Esophagus muscularis mucosa (tissue), 4 donors: ENCODE measurements at regions not wholly inside any gene's neighbourhood (a gene's known extent, or its start where the extent isn't known, plus 50 kb on each side); places are given as distances from the start of the nearest gene placed in this dataset.

Experiments
- DNase-seq: peaks from one replicate; pipeline ENCODE4 v3.0.0-alpha.2; 2017; ENCODE audit errors: extremely low spot score
- H3K27ac ChIP-seq, 4 donors: fragments of 200-600 bp; sonication (generic); replicated peaks in 1 of 4; 1 replicate in 3 of 4; 2 replicates in 1 of 4; pipeline ENCODE4 v1.5.1; 2016 to 2019; ENCODE audit warnings: mild to moderate bottlenecking in 1 of 4
- H3K27me3 ChIP-seq, 4 donors: fragments of 200-600 bp; sonication (generic); one replicate each; pipeline versions ENCODE4 v1.5.1 to v1.6.0; 2016 to 2019
- H3K36me3 ChIP-seq, 4 donors: fragments of 200-600 bp; sonication (generic); one replicate each; pipeline ENCODE4 v1.5.1; 2016 to 2019
- H3K4me1 ChIP-seq, 4 donors: fragments of 200-600 bp; sonication (generic); one replicate each; pipeline ENCODE4 v1.5.1; 2016 to 2019
- H3K4me3 ChIP-seq, 4 donors: fragments of 200-600 bp; sonication (generic); 1 replicate in 2 of 4; 2 replicates in 2 of 4; pipeline ENCODE4 v1.5.1; 2016 to 2019; ENCODE audit warnings: mild to moderate bottlenecking in 4 of 4, moderate library complexity in 1 of 4
- H3K9me3 ChIP-seq, 4 donors: fragments of 200-600 bp; sonication (generic); 1 replicate in 3 of 4; 2 replicates in 1 of 4; pipeline ENCODE4 v1.5.1; 2016 to 2019
- EP300 ChIP-seq: sonication (generic); formaldehyde crosslinking; IDR thresholded peaks from one replicate; pipeline ENCODE4 v1.6.1; 2017; ENCODE audit warnings: antibody characterized with exemption
- POLR2A ChIP-seq: fragments of 450-650 bp; IDR thresholded peaks from one replicate; pipeline ENCODE4 v1.6.1; 2017; ENCODE audit warnings: antibody characterized with exemption, moderate library complexity, mild to moderate bottlenecking, low read depth
- POLR2AphosphoS5 ChIP-seq, 2 donors: sonication (generic); formaldehyde crosslinking; IDR thresholded peaks; one replicate each; pipeline ENCODE4 v1.6.1; 2017; ENCODE audit warnings: antibody characterized with exemption in 2 of 2
- WGBS: methylation state at CpG from one replicate; pipeline ENCODE4 v1.1.5; 2018; 5-methylcytosine and 5-hydroxymethylcytosine counted together
- intact Hi-C: fragments of 100-400 bp; cut with DNase I; formaldehyde crosslinking; loops from one replicate; pipeline ENCODE4 v1.15.1; 2023
- TF ChIP-seq, protein P1 (sequence below), 3 experiments: fragments of 200-600 bp in 2 of 3; fragments of 450-650 bp in 1 of 3; sonication (generic) in 2 of 3; IDR thresholded peaks; one replicate each; pipeline ENCODE4 v1.5.1; 2017 to 2019; ENCODE audit warnings: antibody characterized with exemption in 3 of 3, mild to moderate bottlenecking in 2 of 3, moderate library complexity in 1 of 3

DNA sequence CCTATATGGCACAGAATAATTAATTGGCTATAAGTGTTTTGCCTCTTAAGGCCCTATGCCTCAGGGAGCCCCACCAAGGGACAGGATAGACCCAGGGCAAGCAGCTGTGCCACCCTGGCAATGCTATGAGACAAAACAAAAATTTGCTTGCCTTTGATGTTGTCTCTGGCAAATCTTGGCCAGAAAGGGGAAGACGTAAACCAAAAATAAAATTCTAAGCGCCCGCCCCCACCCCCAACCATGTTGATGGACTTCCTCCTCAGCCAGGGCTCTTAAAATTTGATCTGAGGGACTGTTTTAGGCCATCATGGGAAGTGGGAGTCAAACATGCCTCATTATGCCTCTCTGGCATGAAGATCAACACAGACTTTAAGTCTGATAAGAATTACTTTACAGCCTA, 130.5 kb upstream of the APOOL start:
- 56% methylated on average over 3 of the region's 3 CpGs for WGBS
- Histone ChIP-seq H3K4me3 (no peak overlapping the region), H3K27me3 (no peaks in the 10 kb centered on the region), H3K36me3 (no peaks in the 10 kb centered on the region), H3K27ac (no peak overlapping the region), H3K9me3 (no peaks in the 10 kb centered on the region), H3K4me1 (no peaks in the 10 kb centered on the region)
- TF ChIP-seq, protein P1, sequence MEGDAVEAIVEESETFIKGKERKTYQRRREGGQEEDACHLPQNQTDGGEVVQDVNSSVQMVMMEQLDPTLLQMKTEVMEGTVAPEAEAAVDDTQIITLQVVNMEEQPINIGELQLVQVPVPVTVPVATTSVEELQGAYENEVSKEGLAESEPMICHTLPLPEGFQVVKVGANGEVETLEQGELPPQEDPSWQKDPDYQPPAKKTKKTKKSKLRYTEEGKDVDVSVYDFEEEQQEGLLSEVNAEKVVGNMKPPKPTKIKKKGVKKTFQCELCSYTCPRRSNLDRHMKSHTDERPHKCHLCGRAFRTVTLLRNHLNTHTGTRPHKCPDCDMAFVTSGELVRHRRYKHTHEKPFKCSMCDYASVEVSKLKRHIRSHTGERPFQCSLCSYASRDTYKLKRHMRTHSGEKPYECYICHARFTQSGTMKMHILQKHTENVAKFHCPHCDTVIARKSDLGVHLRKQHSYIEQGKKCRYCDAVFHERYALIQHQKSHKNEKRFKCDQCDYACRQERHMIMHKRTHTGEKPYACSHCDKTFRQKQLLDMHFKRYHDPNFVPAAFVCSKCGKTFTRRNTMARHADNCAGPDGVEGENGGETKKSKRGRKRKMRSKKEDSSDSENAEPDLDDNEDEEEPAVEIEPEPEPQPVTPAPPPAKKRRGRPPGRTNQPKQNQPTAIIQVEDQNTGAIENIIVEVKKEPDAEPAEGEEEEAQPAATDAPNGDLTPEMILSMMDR (IDR thresholded peaks at IDR 0.05) = no peak
- no peak for TF ChIP-seq POLR2A
- no peak for TF ChIP-seq POLR2AphosphoS5 (IDR thresholded peaks at IDR 0.05)
- no peak for TF ChIP-seq EP300
- DNase-seq = no peak
- intact Hi-C loops = no loop called here

DNA sequence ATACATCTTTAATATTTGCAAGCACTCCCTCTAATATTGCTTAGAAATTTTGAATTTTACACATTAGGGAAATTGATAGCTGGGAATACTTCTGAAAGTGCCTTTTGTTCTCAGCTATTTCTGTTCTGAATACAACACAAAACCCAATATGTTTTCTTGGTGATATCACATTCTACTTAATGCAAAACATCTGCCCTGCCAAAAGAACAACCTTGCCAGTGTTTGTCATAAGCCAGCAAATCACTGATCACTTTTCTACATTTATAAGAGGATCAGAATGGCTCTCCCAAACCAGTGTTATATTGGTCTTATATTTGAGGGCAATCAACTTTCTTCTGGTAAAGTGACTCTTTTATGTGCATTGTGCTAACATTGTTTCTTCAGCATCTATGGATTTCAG, 126.8 kb upstream of the APOOL start:
- intact Hi-C loops = no loop called here
- H3K27ac ChIP-seq = no peak overlapping the region
- no peaks in the 10 kb centered on the region for H3K36me3 ChIP-seq

DNA sequence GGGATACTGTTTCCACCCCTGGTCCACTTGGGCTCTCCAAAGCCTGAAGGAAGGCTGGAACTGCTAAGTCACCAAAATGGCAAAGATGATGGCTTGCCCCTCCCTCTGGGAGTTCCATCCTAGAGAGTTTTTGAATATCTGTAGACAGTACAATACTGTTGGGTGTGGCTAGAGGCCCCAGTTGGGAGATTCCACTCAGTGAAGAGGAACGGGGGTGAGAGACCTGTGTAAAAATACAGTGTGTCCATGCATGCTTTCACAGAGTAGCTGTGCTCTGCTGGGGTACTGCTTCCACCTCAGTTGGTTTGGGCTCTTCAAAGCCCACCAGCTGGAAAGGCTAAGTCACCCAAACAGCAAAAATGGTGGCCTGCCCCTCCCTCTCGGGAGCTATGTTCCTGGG, 109.8 kb upstream of the APOOL start:
- Histone ChIP-seq H3K9me3 (no peaks in the 10 kb centered on the region), H3K4me1 (no peaks in the 10 kb centered on the region), H3K27me3 (no peaks in the 10 kb centered on the region), H3K36me3 (no peaks in the 10 kb centered on the region), H3K27ac (no peak overlapping the region), H3K4me3 (no peak overlapping the region)
- TF ChIP-seq POLR2A = no peak
- no peak for TF ChIP-seq EP300
- TF ChIP-seq, protein P1 (IDR thresholded peaks at IDR 0.05) = no peak
- TF ChIP-seq POLR2AphosphoS5 (IDR thresholded peaks at IDR 0.05) = no peak
- intact Hi-C loops = no loop called here
- 92% methylated on average over 2 of the region's 2 CpGs for WGBS
- no peak for DNase-seq

More for the DNA sequence above, 126.8 kb upstream of the APOOL start:
- Histone ChIP-seq H3K4me1 (no peaks in the 10 kb centered on the region), H3K9me3 (no peaks in the 10 kb centered on the region), H3K4me3 (no peak overlapping the region), H3K27me3 (no peaks in the 10 kb centered on the region)
- TF ChIP-seq POLR2A (no peak), POLR2AphosphoS5 (IDR thresholded peaks at IDR 0.05) (no peak), EP300 (no peak)
- DNase-seq = no peak

DNA sequence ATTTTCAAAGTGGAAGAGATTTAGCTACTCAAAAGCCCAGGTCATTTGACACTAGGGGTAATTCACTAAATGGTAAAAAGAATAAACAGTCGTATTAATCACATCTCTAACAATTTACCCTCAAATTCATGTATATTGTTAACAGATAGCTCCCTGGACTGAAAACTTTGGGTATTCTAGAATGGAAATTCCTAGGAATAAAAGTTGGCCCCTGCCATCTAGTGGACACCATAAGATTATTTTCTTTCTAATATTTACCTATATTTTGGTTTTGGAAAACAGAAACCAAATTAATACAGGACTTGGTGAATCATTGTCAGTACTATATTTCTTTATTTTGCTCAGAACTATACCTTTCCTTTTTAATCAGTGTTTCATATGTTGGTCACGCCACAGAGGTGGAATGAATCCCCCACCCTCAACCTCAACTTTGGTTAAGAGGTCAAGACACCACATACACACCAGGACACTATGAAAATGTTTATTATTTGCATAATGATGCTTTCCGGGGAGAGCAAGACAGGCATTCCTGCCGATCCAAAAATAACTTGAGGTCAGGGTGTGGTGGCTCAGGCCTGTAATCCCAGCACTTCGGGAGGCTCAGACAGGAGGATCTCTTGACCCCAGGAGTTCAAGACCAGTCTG, 96.2 kb upstream of the APOOL start:
- no peak for DNase-seq

DNA sequence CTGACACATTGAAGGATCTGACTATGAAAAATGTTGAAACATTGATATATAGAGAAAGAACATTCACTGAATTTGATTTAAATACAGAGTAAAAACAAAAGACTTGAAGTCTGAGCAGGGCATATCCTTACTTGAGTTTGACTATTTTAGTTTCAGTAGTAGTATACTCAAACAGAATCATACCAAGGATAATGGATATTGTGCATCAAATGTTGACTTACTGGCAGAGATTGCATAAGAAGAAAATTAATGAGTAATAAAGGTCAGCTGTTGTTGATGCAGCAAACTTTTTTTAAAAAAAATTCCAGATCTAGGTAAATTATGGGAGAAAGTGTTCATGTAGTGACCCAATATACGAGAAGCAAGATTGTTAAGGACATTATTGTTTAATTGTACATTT, 94.5 kb upstream of the APOOL start:
- intact Hi-C loops = loop anchor here (10.0 kb wide), 1 partner anchor 174 kb away; no protein-coding TSS in a partner anchor
- H3K4me3 ChIP-seq = no peak overlapping the region
- no peaks in the 10 kb centered on the region for H3K9me3 ChIP-seq
- no peaks in the 10 kb centered on the region for H3K36me3 ChIP-seq
- no peak for DNase-seq
- TF ChIP-seq, protein P1 (IDR thresholded peaks at IDR 0.05) = no peak
- no peak for TF ChIP-seq POLR2AphosphoS5 (IDR thresholded peaks at IDR 0.05)
- no peak for TF ChIP-seq POLR2A
- TF ChIP-seq EP300 = no peak
- H3K27me3 ChIP-seq = no peaks in the 10 kb centered on the region
- no peak overlapping the region for H3K27ac ChIP-seq
- WGBS = 69% methylated on average over 1 of the region's 1 CpG
- H3K4me1 ChIP-seq = no peaks in the 10 kb centered on the region

More for the DNA sequence above, 96.2 kb upstream of the APOOL start:
- intact Hi-C loops = loop anchor here (10.0 kb wide), 1 partner anchor 173 kb away; no protein-coding TSS in a partner anchor
- Histone ChIP-seq H3K4me3 (no peak overlapping the region), H3K27me3 (no peaks in the 10 kb centered on the region), H3K27ac (no peak overlapping the region), H3K4me1 (no peaks in the 10 kb centered on the region), H3K9me3 (no peaks in the 10 kb centered on the region), H3K36me3 (no peaks in the 10 kb centered on the region)
- TF ChIP-seq POLR2AphosphoS5 (IDR thresholded peaks at IDR 0.05) = no peak
- no peak for TF ChIP-seq EP300
- TF ChIP-seq POLR2A = no peak
- TF ChIP-seq, protein P1 (IDR thresholded peaks at IDR 0.05) = peak in 1 of 3 experiments; percentile 14
- WGBS = 62% methylated on average over 5 of the region's 5 CpGs
